ENCODE measurements at regions not wholly inside any gene's neighbourhood (a gene's known extent, or its start where the extent isn't known, plus 50 kb on each side); places are given as distances from the start of the nearest gene placed in this dataset.
"Not testable (repeated sequence)": the region's sequence is repeated elsewhere in the genome, so short reads cannot be mapped to it uniquely, and the experiment has no call there.

DNA sequence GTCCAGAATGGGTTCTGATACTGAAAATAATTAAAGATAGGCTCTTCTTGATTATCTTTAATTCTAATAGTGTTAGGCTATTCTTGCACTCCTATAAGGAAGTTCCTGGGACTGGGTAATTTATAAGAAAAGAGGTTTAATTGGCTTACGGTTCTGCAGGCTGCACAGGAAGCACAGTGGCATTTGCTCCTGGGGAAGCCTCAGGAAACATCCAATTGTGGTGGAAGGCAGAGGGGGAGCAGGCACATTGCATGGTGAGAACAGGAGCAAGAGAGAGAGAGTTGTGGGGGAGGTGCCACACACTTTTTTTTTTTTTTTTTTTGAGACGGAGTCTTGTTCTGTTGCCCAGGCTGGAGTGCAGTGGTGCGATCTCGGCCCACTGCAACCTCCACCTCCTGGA lies 540.3 kb downstream of the RFPL4B start:
- DNase-seq: not testable (repeated sequence)

DNA sequence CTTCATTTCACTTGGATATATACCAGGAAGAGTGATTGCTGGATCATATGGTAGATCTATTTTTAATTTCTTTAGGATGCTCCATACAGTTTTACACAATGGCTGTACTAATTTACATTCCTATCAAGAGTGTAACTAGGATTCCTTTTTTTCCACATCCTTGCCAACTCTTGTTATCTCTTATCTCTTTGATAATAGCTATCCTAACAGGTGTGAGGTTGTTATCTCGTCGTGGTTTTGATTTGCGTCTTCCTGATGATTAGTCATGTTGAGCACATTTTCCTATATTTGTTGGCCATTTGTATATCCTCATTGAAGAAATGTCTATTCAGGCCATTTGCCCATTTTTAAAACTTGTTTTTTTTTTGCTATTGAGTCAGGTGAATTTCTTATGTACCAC lies 552.4 kb downstream of the RFPL4B start:
- DNase-seq: no peak

DNA sequence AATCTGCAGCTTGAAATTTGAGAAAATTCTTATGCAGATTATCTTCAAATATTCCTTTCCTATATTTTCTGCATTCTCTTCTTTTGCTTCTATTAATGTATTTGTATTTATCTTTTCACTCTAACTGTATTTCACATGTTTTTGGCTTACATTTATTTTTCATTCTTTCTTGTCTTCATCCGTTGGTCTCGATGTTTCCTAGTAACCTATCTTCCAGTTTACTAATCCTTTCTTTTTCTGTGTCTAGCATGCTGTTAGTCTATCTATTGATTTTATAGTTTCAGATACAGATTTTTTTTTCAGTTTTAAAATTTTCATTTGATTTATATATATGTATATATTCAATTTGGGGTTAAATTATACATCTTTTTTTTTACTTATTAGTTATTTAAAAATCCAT lies 556.2 kb downstream of the RFPL4B start:
- DNase-seq: no peak

DNA sequence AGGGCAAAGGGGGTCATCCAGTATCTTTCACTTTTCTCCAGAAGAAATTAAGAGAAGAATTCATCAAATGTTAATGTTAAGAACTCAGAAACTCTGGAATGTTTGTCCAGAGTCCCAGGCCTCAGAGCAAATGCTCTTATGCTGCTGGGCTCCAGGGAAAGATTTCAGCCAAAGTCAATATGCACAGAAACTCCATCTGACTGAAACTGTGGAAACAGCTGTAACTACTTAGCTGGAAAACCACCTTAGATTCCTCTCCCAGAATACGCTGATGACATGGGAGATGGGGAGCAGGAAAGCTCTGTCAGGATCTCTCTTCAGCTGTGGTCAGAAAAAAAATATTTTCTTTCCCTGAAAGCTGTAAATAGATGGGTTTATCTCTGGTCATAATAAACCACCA lies 559.6 kb downstream of the RFPL4B start:
- no peak for DNase-seq

DNA sequence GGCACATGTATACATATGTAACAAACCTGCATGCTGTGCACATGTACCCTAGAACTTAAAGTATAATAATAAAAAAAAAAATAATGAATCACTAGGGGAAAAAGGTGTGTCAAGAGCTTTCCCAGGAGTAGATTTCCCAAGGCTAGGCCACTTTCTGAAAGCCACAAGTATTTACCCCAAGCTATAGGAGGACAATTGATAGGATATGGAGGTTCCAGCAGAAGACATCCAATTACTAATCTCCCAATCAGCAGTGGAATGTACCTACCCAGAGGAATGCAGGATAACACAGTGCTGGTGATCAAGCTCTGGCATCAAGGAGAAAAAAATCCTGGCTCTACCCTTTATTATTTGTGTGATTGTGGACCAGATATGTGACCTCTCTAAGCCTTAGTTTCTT lies 562.7 kb downstream of the RFPL4B start:
- DNase-seq: no peak

DNA sequence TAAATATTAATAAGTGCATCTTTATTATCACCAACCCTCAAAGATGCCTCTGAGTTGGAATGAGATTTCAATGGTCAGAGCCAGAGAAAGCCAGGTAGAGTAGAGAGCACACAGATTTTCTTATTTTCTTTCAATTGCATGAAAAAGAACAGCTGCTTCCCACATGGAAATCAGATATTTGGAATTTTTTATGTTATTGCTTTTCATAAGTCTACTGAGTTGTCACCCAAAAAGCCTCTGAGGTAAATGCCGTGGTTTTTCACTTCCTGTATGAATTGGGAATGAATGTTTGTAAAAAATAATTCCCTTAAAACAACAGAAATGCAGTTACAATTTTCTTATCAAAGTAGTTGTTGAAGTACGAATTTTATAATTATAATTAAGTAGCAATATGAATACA lies 563.1 kb downstream of the RFPL4B start:
- no peak for DNase-seq

DNA sequence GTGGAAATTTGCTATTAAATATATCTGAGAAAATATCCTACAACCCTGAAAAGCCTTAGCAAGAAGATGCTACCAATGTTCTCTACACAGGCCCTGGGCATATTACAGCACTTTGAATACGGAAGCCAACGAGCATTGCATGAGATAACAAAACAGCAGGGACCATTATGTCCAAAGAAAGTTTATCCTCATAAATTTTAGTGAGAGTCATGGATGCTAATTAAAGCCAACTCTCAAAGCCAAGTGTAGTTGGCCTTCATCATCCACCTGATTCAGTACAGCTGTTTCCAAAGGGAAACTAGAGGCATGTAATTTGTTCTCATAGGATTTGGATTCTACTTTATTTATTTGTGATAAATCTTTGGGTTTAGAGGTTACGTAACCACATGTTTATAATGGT lies 564.8 kb downstream of the RFPL4B start:
- DNase-seq: no peak

DNA sequence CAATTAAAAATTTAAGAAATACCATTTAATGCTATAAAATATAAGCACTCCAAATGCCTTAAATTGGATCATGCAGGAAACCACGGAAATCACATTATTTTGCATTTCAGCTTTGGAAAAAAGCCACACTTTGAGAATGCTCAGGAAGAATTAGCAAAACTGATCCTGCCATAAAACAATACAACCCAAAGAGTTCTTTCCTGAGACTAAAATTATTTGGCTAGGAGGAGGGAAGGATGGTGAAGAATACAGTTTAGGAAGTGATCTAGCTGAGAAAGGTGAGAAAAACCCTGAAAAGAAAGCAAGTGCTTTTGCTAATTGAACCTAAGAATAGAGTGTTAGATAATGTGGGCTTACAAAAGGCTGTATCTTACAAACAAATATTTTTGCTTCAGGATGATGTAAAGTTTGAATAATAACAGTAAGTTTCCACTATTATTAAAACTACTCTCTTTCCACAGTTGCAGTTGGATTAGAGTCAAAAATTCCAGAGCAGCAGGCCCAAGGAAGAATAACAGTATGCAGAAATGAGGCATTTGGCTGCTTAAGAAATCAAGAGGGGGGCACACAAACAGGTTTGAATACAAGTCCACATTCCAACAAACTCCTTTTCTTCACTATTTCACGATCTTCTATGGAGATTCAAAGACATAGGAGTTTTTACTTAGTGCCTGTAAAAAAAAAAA lies 565.4 kb downstream of the RFPL4B start:
- no peak for DNase-seq

DNA sequence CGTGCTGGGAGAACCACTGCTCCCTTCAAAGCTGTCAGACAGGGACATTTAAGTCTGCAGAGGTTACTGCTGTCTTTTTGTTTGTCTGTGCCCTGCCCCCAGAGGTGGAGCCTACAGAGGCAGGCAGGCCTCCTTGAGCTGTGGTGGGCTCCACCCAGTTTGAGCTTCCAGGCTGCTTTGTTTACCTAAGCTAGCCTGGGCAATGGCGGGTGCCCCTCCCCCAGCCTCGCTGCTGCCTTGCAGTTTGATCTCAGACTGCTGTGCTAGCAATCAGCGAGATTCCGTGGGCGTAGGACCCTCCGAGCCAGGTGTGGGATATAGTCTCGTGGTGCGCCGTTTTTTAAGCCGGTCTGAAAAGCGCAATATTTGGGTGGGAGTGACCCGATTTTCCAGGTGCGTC lies 572.6 kb downstream of the RFPL4B start:
- not testable (repeated sequence) for DNase-seq

DNA sequence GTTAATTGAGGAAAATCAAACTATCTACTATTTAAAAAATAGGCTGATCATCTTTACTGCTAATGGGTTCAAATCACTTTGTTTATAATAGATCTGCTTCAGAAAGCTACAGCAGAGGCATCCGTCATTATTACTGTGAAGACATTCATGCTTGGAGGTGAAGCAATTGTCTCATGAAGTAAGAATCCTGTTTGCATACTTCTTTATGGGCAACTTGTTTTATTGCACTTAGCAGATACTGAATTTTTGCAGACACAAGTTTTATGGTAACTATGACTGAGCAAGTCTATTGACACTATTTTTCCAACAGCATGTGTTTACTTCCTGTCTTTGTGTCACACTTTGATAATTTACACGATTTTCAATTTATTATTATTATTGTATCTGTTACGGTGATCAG lies 573.9 kb downstream of the RFPL4B start:
- DNase-seq: no peak

DNA sequence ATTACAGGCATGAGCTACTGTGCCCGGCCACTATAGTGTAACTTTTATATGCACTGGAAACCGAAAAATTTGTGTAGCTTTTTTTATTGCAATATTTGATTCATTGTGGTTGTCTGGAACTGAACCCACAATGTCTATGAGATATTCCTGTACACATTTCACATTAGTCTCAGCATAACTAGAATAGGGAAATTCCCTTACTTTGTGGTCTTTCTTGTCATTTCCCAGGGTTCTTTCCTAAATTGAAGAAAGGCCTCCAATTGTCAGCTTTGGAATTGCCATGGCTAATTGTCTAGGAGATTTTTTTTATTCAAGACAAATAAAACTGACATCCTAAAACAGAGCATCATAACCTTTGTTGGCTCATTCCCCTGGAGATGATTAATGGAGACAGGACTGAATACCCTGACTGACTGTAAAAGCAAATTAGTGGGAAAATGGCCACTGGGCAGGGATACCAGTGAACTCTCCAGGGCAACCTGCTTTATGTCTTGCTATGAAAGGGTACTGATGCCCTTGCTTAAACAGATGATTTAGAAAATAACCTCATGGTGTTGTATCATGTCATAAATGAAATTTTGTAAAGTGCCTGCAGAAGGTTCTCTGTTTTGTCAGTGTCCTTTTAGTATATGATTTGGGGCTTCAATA lies 576.9 kb downstream of the RFPL4B start:
- no peak for DNase-seq

DNA sequence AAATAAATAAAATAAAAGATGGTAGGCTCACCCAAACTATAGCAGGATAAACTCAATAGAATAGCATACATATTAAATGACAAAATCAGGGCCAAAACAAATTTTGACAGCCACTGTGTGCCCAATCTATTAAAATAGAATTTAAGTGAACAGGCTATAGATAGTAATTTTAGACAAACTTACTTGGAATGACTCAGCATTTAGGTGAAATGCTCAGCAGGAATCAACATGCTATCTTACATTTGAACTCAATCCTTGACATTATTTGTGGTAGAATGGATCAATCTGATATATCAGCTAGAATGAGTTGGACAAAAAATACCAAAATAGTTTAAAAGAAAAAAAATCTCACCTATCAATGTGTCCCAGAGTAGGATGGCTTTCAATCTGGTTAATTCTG lies 578.6 kb downstream of the RFPL4B start:
- no peak for DNase-seq

DNA sequence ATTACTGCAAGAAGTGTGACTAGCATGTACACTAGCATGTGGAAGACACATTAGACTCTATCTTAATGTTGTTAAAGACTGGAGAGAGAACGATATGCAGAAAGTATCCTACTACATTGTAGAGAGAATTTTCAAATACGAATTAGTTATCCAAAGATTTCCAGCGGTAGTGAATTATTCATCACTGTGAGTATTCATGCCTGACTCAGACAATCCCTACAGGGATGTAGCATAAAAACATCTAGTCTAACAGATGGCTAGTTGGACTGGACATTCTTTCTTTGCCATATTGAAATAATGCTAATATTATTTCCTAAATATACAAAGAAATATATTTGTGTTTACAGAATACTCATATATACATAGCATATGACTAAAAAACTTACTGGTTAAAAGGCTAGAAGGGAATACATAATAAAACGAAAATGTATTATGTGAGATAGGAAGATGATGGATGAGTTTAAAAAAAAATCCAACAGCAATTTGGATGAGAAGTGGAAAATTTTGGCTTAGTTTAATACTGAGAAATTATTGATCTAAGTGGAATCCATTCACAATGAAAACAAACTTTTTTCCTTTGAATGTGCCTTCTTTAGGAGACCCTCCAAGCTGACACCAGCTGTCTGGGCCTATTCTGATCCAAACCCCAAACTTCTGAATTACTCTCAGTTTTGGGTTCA lies 580.7 kb downstream of the RFPL4B start:
- no peak for DNase-seq

DNA sequence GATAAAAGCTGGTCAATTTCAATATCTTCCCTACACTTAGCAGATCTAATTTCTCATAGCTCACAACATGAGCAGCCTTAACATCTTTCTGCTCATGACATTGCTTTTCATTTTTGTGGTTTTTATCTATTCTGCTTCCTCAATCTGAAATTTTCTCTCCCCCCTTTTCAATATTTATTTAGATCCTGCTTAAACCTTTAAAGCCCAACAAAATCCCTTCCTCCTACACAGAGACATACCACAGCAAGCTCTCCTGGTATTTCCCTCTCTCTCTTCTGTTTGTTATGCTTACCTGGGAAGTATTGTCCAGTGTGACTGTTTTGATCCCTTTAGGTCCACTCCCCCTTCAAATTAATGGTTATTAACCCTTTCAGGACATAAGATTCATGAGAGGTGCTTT lies 582.5 kb downstream of the RFPL4B start:
- no peak for DNase-seq

DNA sequence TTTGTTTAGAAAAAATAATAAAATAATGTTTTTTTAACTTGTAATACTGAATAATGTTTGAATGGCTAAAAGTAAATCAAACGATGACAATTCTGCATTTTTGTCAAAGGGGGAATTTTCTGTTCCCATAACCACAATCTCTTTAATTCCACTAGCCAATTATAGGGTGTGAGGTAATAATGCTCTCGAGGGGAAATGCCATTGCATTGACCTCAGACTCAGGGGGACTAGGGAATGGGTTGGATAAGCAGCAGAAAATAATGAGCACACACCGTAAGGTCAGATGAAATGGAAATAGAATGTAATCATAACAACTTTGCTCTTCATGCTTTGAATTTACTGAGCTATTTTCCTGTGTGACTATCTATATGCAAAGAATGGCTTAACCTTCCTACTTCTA lies 584.7 kb downstream of the RFPL4B start:
- no peak for DNase-seq

DNA sequence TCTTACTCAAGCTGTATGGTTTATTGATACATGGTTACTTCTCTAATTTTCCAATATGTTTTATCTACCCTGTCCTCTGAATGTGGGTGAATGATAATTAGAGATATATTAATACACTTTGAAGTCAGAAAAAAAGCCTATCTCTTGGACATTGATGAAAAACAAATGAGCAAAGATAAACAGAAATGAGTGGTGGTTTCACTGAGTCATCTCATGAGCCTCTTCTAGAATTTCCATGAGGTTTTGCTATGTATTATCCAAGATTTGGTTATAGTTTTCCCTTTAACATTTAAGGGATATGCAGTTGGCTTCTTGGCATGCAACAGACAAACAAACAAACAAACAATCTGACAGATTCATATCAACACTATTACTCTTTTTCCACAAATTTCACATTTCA lies 586.8 kb downstream of the RFPL4B start:
- DNase-seq: no peak

DNA sequence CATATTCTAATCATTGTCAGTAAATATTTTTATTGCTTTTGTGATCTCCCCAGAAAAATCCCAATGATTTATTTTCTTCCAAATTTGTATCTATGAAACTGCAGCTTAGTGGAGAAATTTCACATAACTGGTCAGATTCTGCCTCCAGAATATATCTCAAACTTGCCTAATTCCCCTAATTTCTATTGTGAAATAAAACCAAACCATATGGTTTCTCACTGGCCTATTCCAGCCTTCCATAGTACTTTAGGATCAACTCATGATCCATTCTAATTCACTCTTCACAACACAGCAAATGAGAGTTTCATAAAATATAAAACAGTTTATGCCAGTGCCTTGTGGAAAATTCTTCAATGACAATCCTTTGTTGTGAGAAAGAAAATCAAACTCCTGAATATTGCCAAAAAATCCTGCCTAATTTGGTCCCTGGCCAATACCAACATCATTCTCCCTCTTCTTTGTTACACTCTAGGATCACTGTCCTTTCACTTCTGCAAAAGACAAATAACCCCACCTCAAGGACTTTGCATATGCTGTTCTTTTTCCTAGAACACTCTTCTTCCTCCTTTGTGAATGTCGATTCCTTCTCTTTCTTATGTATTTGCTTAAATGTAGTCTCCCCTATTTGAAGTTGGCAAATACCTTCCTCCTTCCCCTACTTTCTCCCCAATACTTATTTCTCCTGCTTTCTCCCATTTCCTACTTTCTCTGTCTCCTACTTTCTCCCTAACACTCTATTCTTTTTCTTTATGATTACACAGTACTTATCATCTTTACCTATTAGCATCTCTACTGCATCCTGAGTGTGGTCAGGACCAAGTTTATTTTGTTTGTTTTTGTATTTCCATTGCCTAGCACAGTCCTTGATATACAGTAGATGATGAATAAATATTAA lies 587.5 kb downstream of the RFPL4B start:
- DNase-seq: no peak

DNA sequence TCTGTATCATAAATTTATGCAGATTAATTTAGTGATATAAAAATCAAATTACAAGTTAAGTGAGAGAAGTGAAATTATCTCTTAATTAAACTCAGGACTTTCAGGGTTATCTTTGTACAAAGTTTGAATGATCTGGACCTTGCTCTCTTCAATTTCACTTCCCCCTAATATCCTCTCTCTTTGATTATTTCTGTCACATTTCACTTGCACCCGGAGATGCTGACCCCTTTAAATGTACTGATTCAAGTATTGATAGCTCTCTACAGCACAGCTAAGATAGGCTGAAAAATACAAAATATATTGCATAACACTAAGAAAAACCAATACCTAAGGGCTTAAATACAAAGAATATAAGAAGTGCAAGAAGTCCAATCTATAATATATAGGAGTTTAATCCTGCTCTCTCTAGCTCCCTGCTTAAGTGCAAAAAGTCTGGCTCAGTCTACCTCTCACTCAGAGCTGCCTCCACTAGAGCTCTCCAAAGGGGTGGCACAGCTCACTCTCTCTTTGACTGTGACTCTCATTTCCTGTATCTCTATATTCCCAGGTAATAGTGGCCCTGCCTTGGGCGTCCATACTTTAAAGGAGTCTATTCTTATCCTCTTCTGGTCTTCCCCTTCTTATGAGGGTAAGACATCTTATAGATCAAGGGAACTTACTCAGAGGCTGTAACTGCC lies 588.4 kb downstream of the RFPL4B start:
- no peak for DNase-seq

DNA sequence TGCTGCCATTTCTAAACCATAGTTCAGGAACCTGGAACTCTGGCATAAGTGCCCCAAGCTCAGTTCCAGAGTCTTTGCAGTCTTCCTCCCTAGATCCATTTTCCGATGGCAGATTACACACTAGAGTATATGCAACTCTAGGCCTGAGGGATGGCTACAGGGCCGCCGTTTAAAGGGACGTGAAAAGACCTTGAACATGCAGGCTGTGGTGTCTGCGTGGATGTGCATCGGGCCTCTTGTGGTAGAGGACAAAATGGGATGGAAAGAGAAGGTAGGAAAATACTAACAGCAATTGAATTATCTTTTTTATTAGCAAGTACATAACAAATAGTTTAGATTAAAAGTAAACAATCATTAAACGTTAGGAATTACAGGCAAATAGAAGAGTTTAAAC lies 588.9 kb downstream of the RFPL4B start:
- DNase-seq: no peak

DNA sequence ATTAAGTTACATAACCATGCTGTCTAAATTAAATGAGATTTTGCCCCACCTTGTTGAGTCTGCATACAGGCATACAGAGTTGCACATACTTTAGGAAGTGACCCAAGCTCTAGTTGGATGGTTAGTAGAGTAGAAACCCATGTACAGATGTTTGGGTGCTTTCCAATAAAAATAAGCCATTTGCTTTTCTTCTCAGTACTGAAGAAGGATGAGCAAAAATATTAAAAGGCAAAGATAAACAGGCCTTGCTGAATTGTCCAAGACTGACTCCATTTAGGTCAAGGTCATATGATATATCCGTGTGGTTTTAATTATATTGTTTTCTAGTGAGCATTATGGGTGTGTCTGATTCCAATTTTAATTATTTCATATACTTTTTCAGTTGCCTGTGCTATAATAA lies 589.4 kb downstream of the RFPL4B start:
- no peak for DNase-seq

DNA sequence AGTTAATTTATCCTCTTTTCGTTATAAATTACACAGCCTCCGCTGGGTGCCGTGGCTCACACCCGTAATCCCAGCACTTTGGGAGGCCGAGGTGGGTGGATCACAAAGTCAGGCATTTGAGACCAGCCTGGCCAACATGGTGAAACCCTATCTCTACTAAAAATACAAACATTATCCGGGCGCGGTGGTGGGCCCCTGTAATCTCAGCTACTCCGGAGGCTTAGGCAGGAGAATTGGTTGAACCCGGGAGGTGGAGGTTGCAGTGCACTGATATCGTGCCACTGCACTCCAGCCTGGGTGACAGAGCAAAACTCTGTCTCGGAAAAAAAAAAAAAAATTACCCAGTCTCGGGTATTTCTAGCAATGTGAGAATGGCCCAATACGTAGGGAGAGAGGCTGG lies 590.6 kb downstream of the RFPL4B start:
- DNase-seq: not testable (repeated sequence)

DNA sequence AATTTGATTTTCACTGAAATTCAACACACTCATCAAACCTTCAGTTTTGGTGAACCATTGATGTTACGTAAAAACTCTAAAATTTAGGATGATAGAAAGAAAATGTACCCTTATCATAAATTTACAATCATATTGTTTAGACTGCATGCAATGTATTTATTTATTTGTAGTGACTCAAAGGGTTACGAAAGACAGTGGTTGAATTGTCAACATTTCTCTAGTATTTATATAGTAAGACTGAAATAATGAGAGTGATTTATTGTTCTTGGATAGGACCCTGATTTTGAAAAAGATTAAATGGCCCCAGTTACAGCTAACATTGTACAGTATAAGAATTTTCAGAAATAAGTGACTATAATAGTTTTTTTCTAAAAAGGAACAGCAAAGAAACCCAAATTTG lies 591.5 kb downstream of the RFPL4B start:
- no peak for DNase-seq

DNA sequence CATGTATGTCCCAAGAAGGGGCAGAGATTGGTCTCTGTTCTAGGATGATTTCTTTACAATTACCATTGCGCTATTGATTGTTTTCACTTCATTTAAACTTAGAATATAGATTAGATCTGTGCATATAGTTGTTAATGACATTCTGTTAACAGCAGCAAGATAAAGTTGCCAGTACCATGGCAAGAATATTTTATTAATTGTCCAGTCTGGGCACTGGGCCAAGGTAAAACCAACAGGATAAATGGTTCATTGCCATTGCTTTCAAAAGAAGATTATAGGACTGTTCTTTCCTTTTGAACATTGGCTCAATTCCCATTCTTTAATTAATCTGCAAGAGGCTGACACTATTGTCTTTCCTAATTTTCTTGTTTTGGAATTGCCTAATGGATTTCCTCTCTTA lies 592.4 kb downstream of the RFPL4B start:
- no peak for DNase-seq
